HPDE6-E6E7 (cell line): ENCODE measurements at regions not wholly inside any gene's neighbourhood (a gene's known extent, or its start where the extent isn't known, plus 50 kb on each side); places are given as distances from the start of the nearest gene placed in this dataset.
"Not testable (repeated sequence)": the region's sequence is repeated elsewhere in the genome, so short reads cannot be mapped to it uniquely, and the experiment has no call there.

Experiments
- DNase-seq: peaks from one replicate; pipeline ENCODE4 v3.0.0; 2011; ENCODE audit warnings: missing footprints; ENCODE audit errors: extremely low spot score

DNA sequence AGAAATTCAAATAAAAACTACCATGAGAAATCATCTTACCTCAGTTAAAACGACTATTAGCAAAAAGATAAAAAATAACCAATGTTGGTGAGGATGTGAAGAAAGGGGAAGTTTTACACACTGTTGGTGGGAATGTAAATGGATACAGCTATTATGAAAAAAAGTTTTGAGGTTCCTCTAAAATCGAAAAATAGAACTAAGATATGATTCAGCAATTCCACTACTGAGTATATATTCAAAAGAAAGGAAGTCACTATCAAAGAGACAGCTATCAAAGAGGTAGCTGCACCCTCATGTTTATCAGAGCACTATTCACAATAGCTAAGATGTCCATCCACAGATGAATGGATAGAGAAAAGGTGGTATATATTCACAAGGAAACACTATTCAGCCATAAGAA lies 1888.4 kb downstream of the MAT2B start:
- no peak for DNase-seq

DNA sequence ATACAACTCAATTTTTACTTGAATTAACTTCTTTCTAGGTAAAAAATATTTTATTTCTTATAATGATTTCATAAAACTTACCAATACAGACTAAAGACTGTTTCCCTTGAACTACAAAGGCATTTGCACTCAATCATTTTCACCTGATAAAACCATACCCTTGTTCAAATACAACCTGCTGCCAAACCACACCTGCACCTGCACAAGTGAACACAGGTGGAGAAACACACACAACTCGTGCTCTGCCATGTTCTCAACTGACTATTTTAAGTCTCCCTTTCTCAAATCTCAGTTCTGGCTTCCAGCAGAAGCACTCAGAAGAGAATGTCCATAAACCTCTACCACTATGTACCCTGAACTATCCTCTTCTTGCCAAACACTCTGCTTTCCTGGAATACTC lies 1892.1 kb downstream of the MAT2B start:
- DNase-seq: no peak

DNA sequence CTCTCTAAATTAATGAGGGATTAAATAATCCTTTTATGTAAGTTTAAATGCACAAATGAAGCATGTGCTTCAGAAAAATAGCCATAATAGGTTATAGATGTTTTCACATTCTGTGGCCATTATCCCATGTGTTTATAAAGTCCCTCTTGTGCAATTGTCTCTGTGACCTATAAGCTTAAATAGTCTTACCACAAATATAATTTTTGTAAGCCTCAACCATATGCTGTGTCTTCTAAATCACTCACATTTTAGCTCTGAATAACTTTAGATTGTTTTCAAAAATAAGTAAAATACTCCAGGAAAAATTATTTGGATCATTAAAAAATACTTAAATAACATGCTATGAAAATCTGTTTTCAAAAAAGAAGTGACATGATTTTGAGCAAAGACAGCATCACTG lies 1894.7 kb downstream of the MAT2B start:
- DNase-seq: no peak

DNA sequence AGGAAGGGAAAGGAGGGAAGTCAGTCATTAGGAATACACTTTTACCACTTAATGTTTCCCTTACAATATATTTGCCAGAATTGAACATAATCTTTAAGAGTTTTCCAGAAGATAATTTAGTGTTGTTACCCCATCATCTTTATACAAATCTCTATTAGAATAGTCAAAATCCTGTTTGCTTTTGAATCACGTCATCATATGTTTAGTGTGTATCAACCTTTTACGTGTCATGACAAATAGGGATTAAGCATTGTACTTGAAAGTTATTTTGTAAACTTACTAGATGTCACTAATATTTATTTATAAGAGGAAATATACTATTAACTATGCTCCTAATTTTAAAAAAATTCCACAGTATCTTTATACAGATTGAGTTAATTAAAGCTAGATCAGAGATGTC lies 1899.5 kb downstream of the MAT2B start:
- DNase-seq: no peak

DNA sequence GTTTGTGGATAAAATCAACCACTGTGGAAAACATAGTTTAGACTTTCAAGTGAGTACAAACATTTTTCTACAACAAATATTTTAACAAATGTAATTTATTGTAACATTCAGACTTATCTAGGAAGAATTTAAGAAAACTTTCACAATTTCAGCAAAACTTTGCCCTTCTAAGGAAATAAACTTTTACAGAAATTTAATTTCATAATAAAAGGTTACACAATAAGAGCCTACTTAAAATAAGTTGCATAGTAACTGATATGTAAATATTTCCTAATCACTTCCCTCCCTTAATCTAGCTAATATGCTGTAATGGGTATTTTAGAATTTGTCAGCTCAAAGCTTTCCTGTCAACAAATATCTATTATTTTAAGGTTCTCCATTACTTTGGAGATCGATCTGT lies 1899.9 kb downstream of the MAT2B start:
- DNase-seq: no peak

DNA sequence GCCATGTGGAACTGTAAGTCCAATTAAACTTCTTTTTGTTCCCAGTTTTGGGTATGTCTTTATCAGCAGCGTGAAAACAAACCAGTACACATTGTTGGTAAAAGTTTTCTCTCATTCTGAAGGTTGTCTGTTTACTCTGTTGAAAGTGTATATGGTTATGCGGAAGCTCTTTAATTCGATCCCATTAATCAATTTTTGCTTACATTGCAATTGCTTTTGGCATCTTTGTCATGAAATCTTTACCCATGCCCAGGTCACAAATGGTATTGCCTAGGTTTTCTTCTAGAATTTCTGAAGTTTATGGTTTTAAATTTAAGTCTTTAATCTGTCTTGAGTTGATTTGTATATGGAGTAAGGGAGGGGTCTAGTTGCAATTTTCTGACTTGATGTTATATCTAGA lies 1901.9 kb downstream of the MAT2B start:
- DNase-seq: no peak

DNA sequence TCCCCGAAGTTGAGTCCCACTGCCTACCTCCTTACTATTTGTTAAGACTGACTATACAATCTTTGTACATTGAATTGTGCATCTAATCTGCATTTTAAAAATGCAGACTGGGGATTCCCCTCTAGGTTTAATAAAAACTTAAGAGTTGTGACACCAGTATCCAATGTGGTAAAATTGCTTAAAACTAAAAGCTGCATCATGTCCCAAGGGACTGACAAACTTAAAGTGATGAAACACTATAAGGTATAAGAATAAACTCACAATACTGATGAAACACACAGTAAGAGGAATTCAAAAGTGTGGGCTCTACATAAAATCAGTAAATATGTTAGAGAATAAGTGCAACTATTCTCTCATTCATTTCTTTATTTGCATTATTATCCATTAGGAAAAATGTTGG lies 1905.1 kb downstream of the MAT2B start:
- no peak for DNase-seq

DNA sequence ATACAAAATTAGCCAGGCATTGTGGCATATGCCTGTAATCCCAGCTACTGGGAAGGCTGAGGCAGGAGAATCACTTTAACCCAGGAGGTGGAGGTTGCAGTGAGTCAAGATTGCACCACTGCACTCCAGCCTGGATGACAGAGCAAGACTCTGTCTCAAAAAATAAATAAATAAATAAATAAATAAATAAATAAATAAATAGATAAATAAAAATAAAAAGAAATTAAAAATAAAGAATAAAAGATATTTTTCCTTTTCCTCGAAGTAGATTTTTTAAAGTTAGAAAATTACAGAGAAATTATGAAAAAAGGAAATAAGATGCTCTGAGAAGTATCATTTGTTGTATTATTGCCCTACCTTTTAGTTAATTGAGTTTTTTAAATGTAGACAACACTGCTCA lies 1906.1 kb downstream of the MAT2B start:
- DNase-seq: not testable (repeated sequence)

DNA sequence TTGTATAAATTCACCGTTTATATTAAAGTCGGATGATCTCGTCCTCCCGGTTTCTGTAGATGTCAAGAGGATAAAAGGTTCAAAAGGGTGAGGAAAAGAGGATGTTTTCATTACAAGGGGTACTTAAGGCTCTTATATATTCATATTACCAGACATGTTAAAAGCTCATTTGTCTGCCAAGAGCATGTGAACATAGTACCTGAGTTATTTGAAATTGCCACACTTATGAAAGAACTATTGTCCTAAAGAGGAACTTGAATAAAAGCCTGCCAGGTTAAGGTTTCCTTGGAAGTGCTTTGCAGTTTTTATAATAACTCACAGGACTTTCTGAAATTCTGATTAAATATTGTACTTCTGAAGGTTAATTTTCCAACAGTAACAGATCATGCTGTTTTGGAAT lies 1915.1 kb downstream of the MAT2B start:
- DNase-seq: no peak

DNA sequence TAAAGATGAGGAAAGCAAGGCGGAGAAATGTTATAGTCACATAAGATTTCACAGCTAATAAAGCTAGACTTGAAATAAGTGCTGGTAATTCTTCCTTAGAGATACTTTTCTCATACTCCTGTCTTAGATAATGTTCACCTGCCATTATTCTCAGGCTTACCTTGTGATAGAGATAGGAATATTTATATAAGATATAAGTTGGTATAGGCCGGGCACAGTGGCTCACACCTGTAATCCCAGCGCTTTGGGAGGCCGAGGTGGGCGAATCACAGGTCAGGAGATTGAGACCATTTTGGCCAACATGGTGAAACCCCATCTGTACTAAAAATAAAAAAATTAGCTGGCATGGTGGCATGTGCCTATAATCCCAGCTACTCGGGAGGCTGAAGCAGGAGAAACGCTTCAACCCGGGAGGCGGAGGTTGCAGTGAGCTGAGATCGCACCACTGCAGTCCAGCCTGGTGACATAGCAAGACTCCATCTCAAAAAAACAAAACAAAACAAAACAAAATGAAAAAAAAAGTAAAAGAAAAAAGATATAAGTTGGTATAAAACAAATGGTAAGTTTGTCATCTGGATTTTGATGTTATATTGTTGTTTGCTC lies 1918.4 kb downstream of the MAT2B start:
- DNase-seq: no peak

DNA sequence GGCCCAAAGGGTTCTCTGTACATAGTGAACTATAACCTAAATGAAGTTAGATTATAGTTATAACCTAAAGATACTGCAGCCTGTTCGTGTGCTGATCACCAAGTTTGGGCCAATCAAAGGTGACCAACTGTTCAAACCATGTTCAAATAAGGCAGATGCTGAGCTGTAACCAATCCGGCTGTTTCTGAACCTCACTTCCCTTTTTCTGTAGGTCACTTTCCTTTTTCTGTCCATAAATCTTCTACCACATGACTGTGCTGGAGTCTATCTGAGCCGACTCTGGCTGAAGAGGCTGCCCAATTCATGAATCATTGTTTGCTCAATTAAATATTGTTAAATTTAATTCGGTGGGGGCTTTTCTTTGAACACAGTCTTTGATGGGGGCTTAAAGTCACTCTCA lies 1920.2 kb downstream of the MAT2B start:
- no peak for DNase-seq

DNA sequence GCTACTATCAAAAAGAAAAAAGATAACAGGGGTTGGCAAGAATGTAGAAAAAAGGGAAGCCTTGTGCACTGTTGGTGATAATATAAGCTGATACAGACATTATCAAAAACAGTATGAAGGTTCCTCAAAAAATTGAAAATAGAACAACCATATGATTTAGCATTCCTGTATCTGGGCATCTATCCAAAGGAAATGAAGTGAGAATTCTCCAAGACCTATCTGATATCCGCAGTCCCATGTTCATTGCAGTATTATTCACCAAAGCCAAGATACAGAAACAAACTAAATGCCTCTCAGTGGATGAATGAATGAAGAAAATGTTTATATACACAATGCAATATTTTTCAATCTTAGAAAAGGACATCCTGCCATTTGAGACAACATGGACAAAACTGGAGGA lies 1943.3 kb downstream of the MAT2B start:
- DNase-seq: no peak

DNA sequence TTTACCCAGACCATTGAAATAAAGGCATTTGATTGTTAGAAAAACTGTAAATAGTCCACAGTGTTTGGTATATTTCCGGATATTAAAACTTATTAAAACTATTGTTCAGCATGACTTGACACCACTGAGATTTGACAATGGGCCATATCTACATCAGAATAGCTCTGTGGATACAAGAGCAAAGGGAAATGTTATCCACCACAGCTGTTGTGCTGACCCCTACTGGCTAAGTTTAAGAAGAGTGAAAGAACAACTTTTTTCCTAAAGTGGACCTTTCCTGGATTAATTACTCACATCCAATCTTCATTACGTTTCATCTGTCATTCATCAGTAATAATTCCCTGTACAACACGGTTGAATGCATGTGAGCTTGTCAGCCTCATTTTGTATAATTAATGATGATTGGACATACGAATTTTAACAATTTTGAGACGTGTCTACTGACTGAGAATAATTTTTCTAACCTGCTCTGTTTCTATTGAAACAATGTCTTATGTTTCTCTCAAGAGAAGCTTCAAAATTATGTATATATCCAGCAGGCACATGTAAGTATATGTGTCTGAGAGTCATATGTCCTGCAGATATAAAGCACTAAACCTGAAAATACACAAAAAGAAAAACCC lies 1952.6 kb downstream of the MAT2B start:
- DNase-seq: peak; percentile 2

DNA sequence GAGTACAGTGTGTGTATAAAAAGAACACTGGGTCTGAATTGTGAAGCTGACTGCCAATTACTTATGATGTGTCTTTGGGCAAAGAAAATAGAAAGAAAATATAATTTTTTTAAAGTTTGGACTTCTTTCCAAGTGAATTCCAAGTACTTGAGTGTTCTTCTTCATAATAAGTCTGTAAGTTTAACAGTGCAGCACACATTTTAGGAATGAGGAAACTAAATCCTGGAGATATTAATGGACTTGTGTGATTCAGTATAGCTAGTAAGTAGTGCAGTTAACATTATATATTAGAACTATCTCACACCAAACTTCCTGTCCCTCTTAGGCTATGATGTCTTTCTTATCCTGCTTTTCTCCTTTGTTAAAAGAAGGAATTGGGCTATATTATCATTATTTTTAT lies 1953.8 kb downstream of the MAT2B start:
- DNase-seq: no peak

DNA sequence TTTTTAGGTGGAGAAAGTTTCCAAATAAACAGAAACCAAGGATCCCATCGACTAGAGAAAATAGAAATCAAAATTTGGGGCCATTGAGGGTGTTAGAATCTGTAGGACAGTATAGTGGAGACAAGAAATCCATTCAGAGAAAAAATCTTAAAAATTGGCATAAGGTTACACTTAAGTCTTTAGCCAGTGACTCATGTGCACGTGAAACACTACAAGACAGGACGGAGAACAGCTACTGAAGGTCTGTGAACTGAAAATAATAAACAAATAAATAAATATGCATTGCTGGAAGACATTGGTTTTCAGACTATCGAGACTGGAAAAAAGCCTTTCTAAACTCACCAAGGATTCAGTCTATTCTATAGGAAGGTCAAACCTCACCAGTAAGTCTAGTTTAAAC lies 1955.5 kb downstream of the MAT2B start:
- DNase-seq: no peak

DNA sequence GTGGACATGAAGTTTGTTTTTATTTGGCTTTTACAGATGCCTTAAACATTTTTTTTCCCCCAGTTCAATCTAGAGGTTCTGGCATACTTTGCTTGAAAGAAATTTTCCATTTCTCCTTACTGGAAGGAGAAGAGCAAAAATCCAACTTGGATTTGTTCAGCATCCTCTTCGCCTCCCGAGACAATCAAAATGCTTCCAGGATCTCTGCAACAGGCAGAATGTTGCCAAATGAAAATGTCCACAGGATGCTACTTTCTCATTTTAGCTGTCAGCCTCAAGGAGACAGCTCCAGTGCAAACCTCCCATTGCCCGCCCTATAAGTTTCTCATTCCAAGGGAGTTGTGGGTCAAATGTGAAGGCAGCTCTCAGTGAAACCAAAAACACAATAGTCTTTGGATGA lies 1972.1 kb downstream of the MAT2B start:
- DNase-seq: no peak

DNA sequence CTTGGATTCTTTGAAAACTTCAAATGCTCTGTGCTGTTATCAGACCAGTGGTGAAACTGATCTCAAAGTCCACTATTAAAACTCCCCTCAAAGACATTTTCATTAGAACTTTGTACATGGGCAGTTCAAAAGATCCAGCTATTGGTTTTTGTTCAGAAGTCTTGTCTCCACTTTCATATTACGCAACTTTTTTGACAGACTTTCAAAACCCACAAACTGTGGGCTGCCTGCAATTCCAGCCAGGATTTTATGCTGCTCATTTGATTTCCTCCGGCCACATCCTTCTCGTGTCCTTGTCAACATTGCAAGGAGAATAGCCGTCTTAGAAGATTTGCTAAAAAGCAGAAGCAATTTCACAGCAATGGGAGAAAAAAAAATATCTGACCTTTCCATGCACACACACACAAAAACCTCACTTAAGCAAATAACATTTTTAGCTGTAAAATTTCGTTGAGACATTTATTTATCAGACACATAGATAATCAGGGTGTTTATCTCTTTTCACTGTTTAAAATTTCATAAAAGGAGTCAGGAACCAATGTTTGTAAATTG lies 1990.5 kb downstream of the MAT2B start:
- DNase-seq: no peak

DNA sequence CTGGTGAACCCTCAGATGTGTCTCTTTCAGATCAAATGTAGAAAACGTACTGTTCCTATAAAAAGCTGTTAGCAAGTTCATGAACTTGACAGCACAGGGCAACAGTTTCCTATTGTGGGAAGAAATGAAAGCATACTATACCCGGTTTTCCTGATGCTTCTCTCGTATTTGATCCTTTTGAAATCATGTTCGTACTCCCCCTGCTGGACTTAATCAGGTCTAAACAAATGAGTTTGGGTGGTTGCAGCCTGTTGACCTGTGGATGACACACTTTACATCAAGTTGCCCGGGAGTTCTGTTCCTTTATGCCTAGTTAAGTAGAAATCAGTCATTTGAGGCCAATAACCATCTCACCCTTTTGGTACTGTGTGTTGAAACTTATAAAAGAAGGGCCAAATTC lies 1992.3 kb downstream of the MAT2B start:
- DNase-seq: peak; percentile 14

DNA sequence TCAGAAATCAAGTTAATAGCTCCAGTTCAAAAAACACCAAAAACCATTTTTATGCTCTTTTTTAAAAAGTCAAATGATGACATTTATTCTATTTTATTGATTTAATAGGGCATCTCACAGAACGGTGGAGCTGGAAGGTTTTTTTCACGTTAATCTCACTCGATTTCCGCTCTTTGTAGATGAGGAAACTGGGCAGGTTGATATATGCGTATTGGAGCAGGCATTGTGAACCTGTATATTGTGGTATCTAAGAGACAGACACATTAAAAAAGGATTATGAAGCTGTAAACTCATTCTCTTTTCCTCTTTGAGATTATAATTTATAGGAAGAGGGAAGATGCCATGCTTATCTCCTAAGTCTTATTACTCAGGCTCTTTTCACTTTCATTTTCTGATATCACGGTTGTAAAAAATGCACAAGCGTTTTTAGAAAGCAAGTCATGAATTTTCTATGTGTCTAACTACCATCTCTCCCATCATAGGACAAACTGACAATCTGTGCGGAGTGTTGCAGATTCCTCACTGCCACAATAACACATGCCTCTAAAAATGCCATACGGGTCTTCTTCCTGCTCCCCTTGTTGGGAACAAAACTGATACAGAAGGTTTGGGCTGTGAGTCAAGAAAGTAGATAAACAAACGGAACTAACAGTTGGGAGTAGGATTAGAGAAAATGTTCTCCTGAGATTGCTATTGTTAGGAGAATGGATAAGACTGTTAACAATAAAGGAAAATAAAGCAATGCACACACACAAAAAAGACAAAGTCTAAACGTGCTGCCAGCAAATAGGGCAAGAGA lies 1997.7 kb downstream of the MAT2B start:
- no peak for DNase-seq

DNA sequence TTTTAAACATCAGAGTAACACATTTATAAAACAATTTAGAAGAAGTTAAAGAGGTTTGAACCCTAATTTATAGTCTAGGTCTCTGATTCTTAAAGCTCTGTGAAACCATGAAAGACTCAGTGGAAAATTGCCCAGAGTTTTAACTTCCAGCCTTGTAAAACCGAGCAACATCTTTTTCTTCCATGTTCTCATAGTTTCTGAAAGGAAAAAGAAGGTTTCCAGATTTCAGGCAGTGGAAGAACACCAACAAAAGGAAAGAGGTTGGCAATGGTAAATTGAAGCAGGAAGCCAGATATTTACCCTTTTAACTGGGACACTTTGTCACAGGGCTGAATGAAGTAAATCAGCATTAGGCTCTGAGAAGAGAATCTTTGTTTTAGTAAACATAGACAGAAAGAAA lies 1999.3 kb downstream of the MAT2B start:
- no peak for DNase-seq

DNA sequence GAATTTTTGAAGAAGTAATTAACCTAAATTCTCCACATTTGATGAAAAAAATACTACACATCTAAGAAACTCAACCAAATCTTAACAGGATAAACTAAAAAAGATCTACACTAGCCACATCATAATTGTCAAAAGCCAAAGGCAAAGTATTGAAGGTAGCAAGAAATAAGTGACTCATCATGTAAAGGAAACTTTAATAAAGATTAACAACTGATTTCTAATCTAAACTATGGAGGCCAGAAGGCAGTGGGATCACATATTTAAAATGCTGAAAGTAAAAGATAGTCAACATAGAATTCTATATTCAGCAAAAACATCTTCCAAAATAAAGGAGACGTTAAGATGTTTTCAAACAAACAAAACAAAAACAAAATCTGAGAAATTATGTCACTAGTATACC lies 2002.9 kb downstream of the MAT2B start:
- DNase-seq: no peak

DNA sequence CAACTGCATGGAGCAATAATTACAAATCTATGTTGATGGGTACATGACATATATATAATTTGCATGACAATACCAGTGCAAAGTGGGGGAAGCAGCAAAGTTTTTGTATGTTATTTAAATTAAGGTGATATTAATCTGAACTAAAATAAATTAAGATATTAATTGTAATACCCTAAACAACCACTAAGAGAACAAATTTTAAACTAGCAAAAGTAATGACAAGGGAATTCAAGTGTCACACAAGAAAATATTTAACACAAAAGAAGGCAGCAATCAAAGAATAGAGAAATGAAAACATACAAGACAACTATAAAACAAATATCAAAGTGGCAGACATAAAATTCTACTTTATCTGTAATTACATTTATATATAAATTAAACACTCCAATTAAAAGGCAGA lies 2003.4 kb downstream of the MAT2B start:
- no peak for DNase-seq
